IMR-90 (cell line): ENCODE measurements at regions not wholly inside any gene's neighbourhood (a gene's known extent, or its start where the extent isn't known, plus 50 kb on each side); places are given as distances from the start of the nearest gene placed in this dataset.

Experiments
- ATAC-seq: fragments of 200-7000 bp; cut with Tn5 transposase; 2 replicates; pipeline ENCODE4 v1.9.1; 2020; ENCODE audit warnings: low read depth, mild to moderate bottlenecking, moderate library complexity
- BruUV-seq: library from RNA; stranded (reverse); fragments of 400-500 nt; replicated peaks from 2 replicates; lab custom pipeline; 2021; lab: Mats Ljungman, UMichigan
- CTCF ChIA-PET: fragments of 300-600 bp; formaldehyde crosslinking; extraction: SDS; loops from one replicate; lab custom pipeline; 2021; ENCODE audit warnings: antibody characterized with exemption; lab: Yijun Ruan, JAX
- POLR2A ChIA-PET: fragments of 300-600 bp; sonication (Branson Sonifier 250); formaldehyde crosslinking; loops from one replicate; lab custom pipeline; 2022; ENCODE audit warnings: antibody characterized with exemption; ENCODE audit not compliant: unreplicated experiment; lab: Charles Lee
- DNase-seq: peaks from one replicate; pipeline ENCODE4 v3.0.0; 2013
- H2AFZ ChIP-seq: replicated peaks from 2 replicates; pipeline ENCODE3; 2013; ENCODE audit warnings: low read length, mild to moderate bottlenecking; ENCODE audit not compliant: poor library complexity
- H2AK5ac ChIP-seq: 2 replicates; pipeline ENCODE4 v1.6.1; 2013; ENCODE audit warnings: low read depth, low read length, inconsistent platforms
- H2AK9ac ChIP-seq: replicated peaks from 2 replicates; pipeline ENCODE3; 2013; ENCODE audit warnings: mild to moderate bottlenecking, low read depth, low read length, moderate library complexity; ENCODE audit not compliant: poor library complexity
- H2BK120ac ChIP-seq: 2 replicates; pipeline ENCODE4 v1.6.1; 2013; ENCODE audit warnings: low read depth, low read length, inconsistent platforms
- H2BK15ac ChIP-seq: 3 replicates; pipeline ENCODE4 v1.6.1; 2013; ENCODE audit warnings: low read depth, low read length, inconsistent platforms
- H2BK20ac ChIP-seq: 2 replicates; pipeline ENCODE4 v1.6.1; 2013; ENCODE audit warnings: low read depth, mild to moderate bottlenecking, inconsistent platforms, low read length, moderate library complexity
- H2BK5ac ChIP-seq: 2 replicates; pipeline ENCODE4 v1.6.1; 2013; ENCODE audit warnings: mild to moderate bottlenecking, low read depth, low read length, inconsistent platforms; ENCODE audit not compliant: poor library complexity, severe bottlenecking
- H3K14ac ChIP-seq: replicated peaks from 2 replicates; pipeline ENCODE4 v1.6.1; 2013; ENCODE audit warnings: low read depth, low read length, inconsistent platforms
- H3K18ac ChIP-seq: 2 replicates; pipeline ENCODE4 v1.6.1; 2013; ENCODE audit warnings: low read depth, low read length, control low read depth
- H3K23ac ChIP-seq: 2 replicates; pipeline ENCODE4 v1.6.1; 2013; ENCODE audit warnings: low read depth, low read length, inconsistent platforms
- H3K27ac ChIP-seq: 2 replicates; pipeline ENCODE4 v1.5.1; 2013; ENCODE audit warnings: mild to moderate bottlenecking, control low read depth, low read length; ENCODE audit not compliant: insufficient read depth
- H3K27me3 ChIP-seq: 2 replicates; pipeline ENCODE4 v1.6.1; 2013; ENCODE audit warnings: low read length; ENCODE audit not compliant: control insufficient read depth, insufficient read depth
- H3K36me3 ChIP-seq: 2 replicates; pipeline ENCODE4 v1.6.1; 2013; ENCODE audit warnings: low read length, mixed read lengths; ENCODE audit not compliant: control insufficient read depth, insufficient read depth
- H3K4ac ChIP-seq: 2 replicates; pipeline ENCODE4 v1.6.1; 2013; ENCODE audit warnings: low read depth, low read length, inconsistent platforms
- H3K4me1 ChIP-seq: 2 replicates; pipeline ENCODE4 v1.6.1; 2013; ENCODE audit warnings: low read length, mixed read lengths; ENCODE audit not compliant: control insufficient read depth, insufficient read depth
- H3K4me2 ChIP-seq: 2 replicates; pipeline ENCODE4 v1.6.1; 2013; ENCODE audit warnings: low read depth, mild to moderate bottlenecking, control low read depth, low read length, moderate library complexity
- H3K4me3 ChIP-seq: 2 replicates; pipeline ENCODE4 v1.5.1; 2013; ENCODE audit warnings: low read depth, mild to moderate bottlenecking, control low read depth, low read length, moderate library complexity; ENCODE audit not compliant: insufficient read depth
- H3K56ac ChIP-seq: 2 replicates; pipeline ENCODE4 v1.6.1; 2013; ENCODE audit warnings: low read length, inconsistent platforms; ENCODE audit not compliant: insufficient read depth; ENCODE audit errors: extremely low read depth
- H3K79me1 ChIP-seq, 2 experiments: 2 replicates each; pipeline ENCODE4 v1.6.1; 2013; ENCODE audit warnings: low read length in 2 of 2, inconsistent platforms in 1 of 2, low read depth in 1 of 2
- H3K9ac ChIP-seq: 2 replicates; pipeline ENCODE4 v1.6.1; 2013; ENCODE audit warnings: low read depth, low read length, control low read depth
- H3K9me1 ChIP-seq: 2 replicates; pipeline ENCODE4 v1.6.1; 2013; ENCODE audit warnings: low read length, inconsistent platforms; ENCODE audit not compliant: insufficient read depth
- H3K9me3 ChIP-seq: 2 replicates; pipeline ENCODE4 v1.6.1; 2013; ENCODE audit warnings: low read length; ENCODE audit not compliant: control insufficient read depth, insufficient read depth
- H4K20me1 ChIP-seq: 2 replicates; pipeline ENCODE4 v1.6.1; 2013; ENCODE audit warnings: low read length, inconsistent platforms; ENCODE audit not compliant: insufficient read depth
- H4K5ac ChIP-seq: 2 replicates; pipeline ENCODE4 v1.6.1; 2013; ENCODE audit warnings: mild to moderate bottlenecking, low read depth, low read length, control low read depth
- H4K8ac ChIP-seq, 2 experiments: 2 replicates each; pipeline ENCODE4 v1.6.1; 2013; ENCODE audit warnings: low read depth in 2 of 2, low read length in 2 of 2, control low read depth in 1 of 2, inconsistent platforms in 1 of 2
- H4K91ac ChIP-seq: 2 replicates; pipeline ENCODE4 v1.6.1; 2013; ENCODE audit warnings: low read depth, low read length, inconsistent platforms; ENCODE audit not compliant: insufficient read depth
- BHLHE40 ChIP-seq: fragments of 150-350 bp; IDR thresholded peaks from 2 replicates; pipeline ENCODE4 v1.6.1; 2016; ENCODE audit warnings: mild to moderate bottlenecking, low read depth, low read length
- CHD1 ChIP-seq: IDR thresholded peaks from 2 replicates; pipeline ENCODE4 v1.6.1; 2012; ENCODE audit warnings: low read depth, low read length, improper control_type of control experiment
- FOS ChIP-seq: fragments of 150-350 bp; IDR thresholded peaks from 2 replicates; pipeline ENCODE4 v1.6.1; 2016; ENCODE audit warnings: low read depth, low read length
- MXI1 ChIP-seq: IDR thresholded peaks from 2 replicates; pipeline ENCODE4 v1.6.1; 2012; ENCODE audit warnings: low read depth, mild to moderate bottlenecking, low read length, moderate library complexity, borderline replicate concordance
- NFE2L2 ChIP-seq: fragments of 150-350 bp; IDR thresholded peaks from 2 replicates; pipeline ENCODE4 v1.6.1; 2016; ENCODE audit warnings: low read depth, mild to moderate bottlenecking, low read length
- RAD21 ChIP-seq: IDR thresholded peaks from 2 replicates; pipeline ENCODE4 v1.6.1; 2012; ENCODE audit warnings: low read length, improper control_type of control experiment
- RCOR1 ChIP-seq: IDR thresholded peaks from 2 replicates; pipeline ENCODE4 v1.6.1; 2012; ENCODE audit warnings: mild to moderate bottlenecking, low read length, improper control_type of control experiment; ENCODE audit not compliant: insufficient replicate concordance
- WGBS, 2 experiments: methylation state at CpG; one replicate each; pipeline versions ENCODE4 v1.1.5 to v1.1.7; 2013; ENCODE audit warnings: missing lambda C conversion rate in 2 of 2; ENCODE audit not compliant: insufficient read length in 1 of 2; ENCODE audit errors: extremely low coverage in 2 of 2; 5-methylcytosine and 5-hydroxymethylcytosine counted together
- dilution Hi-C: fragments of 300-500 bp; cut with HindIII; formaldehyde crosslinking; loops from one replicate; pipeline ENCODE4 v1.14.3; 2018; ENCODE audit warnings: low sequenced_read_pairs; ENCODE audit not compliant: unreplicated experiment
- in situ Hi-C: fragments of 300-500 bp; cut with MboI; formaldehyde crosslinking; loops from 3 replicates; pipeline ENCODE4 v1.14.3; 2019; ENCODE audit warnings: low sequenced_read_pairs, inconsistent platforms, mixed read lengths
- intact Hi-C: fragments of 100-400 bp; cut with micrococcal nuclease; formaldehyde crosslinking; loops from 2 replicates; pipeline ENCODE4 v1.10.0; 2022

DNA sequence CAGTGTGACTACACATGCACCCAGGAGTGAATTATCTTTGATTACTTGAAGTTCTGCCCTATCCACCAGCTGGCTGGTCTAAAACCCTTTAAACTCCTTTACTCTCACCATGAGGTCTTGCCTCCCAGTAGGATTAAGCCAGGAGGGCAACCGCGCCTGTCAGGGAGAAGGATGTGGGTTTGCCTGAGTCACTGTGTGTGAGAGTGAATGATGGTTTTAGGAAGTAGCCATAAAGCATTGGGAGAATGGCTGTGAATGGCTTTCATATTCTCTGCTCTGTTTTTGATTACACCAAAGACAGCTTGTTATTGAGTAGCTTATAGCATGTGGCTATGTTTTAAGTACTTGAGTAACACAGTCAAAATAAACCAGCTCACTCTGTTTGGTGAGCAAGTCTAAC is 637.7 kb upstream of the TBL1XR1 start:
- H3K4me2 ChIP-seq: no peak overlapping the region
- peak overlapping the region; percentile 94 for H2BK120ac ChIP-seq
- peaks cover 11% of the 10 kb centered on the region for H3K9me1 ChIP-seq
- H4K8ac ChIP-seq: peak overlapping the region; percentile 84 to 92; a peak in 3 of 4 replicates
- H3K56ac ChIP-seq: no peak overlapping the region
- peak overlapping the region; percentile 96 for H2BK20ac ChIP-seq
- no TSS peak for BruUV-seq
- H3K4me1 ChIP-seq: peaks cover 19% of the 10 kb centered on the region
- H2BK15ac ChIP-seq: peak overlapping the region; percentile 100; the same call in 2 of the 3 replicates
- no peak for TF ChIP-seq RAD21
- peak; percentile 21; the same call in 1 of the 2 replicates for TF ChIP-seq NFE2L2
- 0 out of 2 replicates have a peak, but pooled peaks have one; percentile 4 for TF ChIP-seq FOS
- TF ChIP-seq RCOR1: peak; percentile 28
- no peak for TF ChIP-seq CHD1
- 0 out of 2 replicates have a peak, but pooled peaks have one; percentile 23 for TF ChIP-seq BHLHE40
- 0 out of 2 replicates have a peak, but pooled peaks have one; percentile 29 for TF ChIP-seq MXI1
- H4K20me1 ChIP-seq: no peaks in the 10 kb centered on the region
- H3K18ac ChIP-seq: peak overlapping the region; percentile 93; the same call in 1 of the 2 replicates
- ATAC-seq: peak; percentile 71
- intact Hi-C loops: loop anchor here (5.0 kb wide), 1 partner anchor 547 kb away; no protein-coding TSS in a partner anchor
- no peak overlapping the region for H3K9ac ChIP-seq
- no peak overlapping the region for H2AK5ac ChIP-seq
- H2BK5ac ChIP-seq: peak overlapping the region; percentile 96
- CTCF ChIA-PET: interaction anchor here (0.7 to 0.8 kb wide), 2 partner anchors 10 to 962 kb away, joined by 3 read pairs; no protein-coding TSS in a partner anchor
- no peaks in the 10 kb centered on the region for H3K27me3 ChIP-seq
- no peak overlapping the region; the same call in 1 of the 2 replicates for H3K23ac ChIP-seq
- DNase-seq: peak; percentile 94
- peak overlapping the region; percentile 94 for H4K91ac ChIP-seq
- in situ Hi-C loops: no loop called here
- peak overlapping the region; percentile 89 for H4K5ac ChIP-seq
- peak overlapping the region; percentile 93; the same call in 1 of the 2 replicates for H3K14ac ChIP-seq
- H3K36me3 ChIP-seq: no peaks in the 10 kb centered on the region
- WGBS, 2 experiments: no CpG with 5 or more reads among the region's 2 CpGs
- H2AK9ac ChIP-seq: no peak overlapping the region
- no peaks in the 10 kb centered on the region for H3K9me3 ChIP-seq
- POLR2A ChIA-PET: no interaction called here
- no peak overlapping the region for H3K4me3 ChIP-seq
- peak overlapping the region; percentile 15; the same call in 1 of the 2 replicates for H3K27ac ChIP-seq
- no peaks in the 10 kb centered on the region for H3K79me1 ChIP-seq
- dilution Hi-C loops: no loop called here
- H2AFZ ChIP-seq: no peak overlapping the region
- H3K4ac ChIP-seq: peak overlapping the region; percentile 98
